GM20431 (cell line): ENCODE measurements at regions not wholly inside any gene's neighbourhood (a gene's known extent, or its start where the extent isn't known, plus 50 kb on each side); places are given as distances from the start of the nearest gene placed in this dataset.
"Not testable (repeated sequence)": the region's sequence is repeated elsewhere in the genome, so short reads cannot be mapped to it uniquely, and the experiment has no call there.

Source experiments
- in situ Hi-C: fragments of 300-500 bp; cut with MseI, MboI; formaldehyde crosslinking; loops from one replicate; pipeline ENCODE4 v1.15.0; 2020; ENCODE audit warnings: low sequenced_read_pairs; ENCODE audit not compliant: unreplicated experiment

DNA sequence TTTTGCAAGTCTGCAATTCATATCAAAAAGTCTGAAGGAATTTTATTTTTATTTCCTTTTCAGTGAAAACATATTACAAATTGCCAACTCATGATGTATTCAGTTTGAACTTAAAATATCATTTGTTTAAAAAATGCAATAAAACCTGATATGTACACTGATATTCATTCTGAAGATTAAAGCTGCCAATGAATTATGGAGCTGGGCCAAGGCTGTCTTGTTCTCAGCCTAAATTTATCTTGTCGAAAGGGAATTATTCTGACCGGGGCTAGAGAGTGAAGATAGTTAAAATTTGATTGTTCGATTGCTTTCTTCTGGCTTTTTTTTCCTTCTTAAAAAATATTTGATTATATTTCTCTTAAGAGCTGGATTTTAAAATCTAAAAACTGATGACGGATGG is 54.0 kb upstream of the RBFOX1 start:
- in situ Hi-C loops = no loop called here

DNA sequence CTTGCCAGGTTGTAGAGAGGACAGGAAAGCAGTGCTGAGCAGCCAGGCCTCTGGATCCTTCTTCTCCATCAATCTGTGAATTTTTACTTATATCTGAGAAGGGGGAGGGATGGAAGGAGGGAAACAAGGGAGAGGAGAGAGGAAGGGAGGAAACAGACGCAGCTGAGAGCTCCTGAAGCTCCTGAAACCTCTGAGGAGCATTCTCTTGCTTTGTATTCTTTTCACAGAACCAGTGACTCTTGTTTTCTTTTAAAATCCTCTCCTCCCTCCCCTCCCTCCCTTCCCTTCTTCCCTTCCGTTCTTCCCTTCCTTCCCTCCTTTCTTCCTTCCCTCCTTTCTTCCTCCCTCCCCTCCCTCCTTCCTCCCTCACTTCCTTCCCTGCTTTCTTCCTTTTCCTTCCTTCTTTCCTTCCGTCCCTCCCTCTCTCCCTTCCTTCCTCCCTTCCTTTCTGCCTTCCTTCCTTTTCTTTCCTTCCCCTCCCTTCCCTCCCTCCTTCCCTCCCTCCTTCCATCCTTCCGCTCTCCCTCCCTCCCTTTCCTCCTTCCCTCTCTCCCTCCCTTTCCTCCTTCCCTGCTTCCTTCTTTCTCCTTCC is 60.0 kb upstream of the RBFOX1 start:
- in situ Hi-C loops = no loop called here

DNA sequence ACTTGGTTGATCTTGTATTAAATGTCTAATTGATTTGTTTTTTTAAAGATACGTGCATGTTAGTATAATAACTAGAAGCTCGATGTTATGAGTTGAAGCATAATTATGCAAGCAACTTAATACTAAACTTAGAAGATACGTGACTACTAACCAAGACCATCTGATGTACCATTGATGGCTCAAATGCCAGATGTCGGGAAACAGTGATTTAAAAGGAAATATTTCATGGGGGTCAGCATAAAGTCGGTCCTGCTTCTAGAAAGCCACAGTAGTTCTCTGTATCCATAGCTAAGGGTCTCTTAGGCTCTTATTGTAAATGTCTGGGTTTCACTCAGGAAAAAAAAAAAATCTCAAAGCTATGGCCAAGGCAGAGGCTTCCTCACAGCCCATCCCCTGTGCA is 61.2 kb upstream of the RBFOX1 start:
- in situ Hi-C loops = no loop called here

DNA sequence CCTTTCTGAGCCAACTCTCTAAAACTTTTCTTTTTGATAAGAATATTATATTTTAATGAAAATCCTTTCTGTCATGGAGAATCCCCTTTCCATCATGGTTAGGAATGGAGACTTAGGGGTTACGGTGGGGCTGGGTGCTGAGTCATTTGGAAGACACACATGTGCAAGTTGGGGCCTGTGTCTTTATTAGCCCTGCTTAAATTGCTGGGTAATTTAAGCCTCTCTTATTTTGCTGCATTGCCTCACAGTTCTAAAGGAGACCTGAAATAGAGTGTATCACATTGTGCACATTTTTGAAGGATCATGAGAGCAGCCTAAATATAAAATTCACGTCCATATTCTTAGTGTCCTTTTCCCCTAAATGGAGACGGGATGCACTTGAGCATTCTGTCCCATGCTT is 61.8 kb upstream of the RBFOX1 start:
- in situ Hi-C loops = no loop called here

DNA sequence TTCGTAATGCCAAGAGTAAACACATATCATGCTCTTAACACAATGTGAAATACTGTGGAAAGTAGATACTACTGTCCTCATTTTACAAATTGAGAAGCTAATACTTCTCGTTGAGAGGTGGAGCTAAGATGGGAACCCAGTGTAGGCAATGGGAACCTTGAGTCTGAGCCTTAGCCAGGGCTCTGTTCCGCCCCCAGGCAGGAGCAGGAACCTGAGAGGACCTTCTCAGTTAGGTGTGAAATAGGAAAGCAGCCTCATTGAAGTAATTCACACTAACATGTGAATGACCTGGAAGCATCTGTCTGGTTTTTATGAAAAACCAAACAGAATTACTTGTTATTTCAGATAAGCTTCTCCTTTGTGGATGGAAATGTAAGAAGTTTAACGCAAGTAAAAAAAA is 62.6 kb upstream of the RBFOX1 start:
- in situ Hi-C loops = no loop called here

DNA sequence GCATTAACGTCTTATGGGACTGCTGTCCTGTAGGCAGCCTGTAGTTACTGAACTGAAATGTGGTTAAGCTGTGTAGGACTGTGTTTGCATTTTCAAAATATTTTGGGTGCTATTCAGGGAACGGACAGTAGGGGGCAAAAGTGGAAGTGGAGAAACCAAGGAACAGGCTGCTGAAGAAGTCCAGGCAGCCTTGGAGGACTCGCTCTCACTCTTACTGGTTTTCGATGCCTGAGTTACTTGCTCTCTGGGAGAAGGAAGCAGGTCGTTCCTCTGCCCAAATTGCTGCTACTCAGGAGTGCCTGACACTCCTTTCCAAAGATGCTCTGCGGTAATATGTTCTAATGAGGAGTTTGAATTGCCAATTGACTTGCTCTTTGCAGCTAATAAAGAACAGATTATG is 64.5 kb upstream of the RBFOX1 start:
- in situ Hi-C loops = no loop called here

DNA sequence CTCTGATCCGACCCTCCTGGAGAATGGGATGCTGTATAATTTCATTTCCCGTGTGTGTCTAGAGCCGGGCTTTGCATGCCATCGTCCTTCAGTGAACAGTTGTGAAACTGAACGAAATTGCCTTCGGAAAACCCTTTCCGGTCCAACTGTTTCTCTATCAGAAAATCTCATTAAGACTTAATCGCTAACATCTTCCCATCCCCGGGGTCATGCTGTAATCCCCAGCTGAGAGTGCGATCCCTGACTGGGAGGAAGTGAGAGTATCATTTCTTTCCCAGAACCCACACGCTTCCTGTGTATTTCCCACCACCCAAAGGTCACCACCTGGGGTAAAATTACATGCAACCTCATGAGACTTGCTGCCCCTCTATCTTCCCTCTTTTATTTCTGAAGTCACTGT is 75.6 kb upstream of the RBFOX1 start:
- in situ Hi-C loops = no loop called here

DNA sequence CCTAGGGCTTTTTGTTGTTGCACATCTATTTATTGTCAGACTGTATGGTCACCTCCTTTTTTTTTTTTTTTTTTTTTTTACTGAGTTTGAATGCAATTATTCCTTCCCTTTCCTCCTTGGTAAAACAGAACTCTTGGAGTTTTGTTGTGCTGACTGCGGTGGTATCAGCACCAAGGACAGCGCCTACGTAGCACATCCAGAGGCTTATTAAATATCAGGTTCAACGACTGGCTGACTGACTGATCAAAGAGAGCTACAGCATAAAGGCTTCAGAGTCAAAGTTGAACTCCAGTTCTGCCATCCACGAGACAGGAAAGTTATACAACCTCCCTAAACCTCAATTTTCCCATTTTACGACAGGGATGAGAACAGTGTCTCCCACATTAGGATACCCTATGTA is 86.1 kb upstream of the RBFOX1 start:
- in situ Hi-C loops = no loop called here

DNA sequence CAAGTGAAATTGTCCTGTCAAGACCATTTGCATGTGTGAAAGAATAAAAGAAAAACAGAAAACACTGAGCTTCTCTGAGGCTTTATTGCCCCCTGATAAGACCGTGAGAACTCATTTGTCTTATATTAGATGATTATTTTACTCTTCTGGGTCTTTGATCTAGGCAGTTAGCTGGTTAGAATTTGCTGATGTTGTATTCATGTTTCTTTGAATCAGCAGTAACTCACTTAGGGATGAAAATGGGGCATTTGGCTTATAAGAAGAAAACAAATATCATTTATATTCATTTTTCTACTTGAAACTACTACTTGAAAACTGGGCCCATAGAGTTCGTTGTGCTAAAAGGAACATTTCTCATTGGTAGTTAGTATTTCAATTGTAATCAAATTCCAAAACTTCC is 93.1 kb upstream of the RBFOX1 start:
- in situ Hi-C loops = no loop called here

DNA sequence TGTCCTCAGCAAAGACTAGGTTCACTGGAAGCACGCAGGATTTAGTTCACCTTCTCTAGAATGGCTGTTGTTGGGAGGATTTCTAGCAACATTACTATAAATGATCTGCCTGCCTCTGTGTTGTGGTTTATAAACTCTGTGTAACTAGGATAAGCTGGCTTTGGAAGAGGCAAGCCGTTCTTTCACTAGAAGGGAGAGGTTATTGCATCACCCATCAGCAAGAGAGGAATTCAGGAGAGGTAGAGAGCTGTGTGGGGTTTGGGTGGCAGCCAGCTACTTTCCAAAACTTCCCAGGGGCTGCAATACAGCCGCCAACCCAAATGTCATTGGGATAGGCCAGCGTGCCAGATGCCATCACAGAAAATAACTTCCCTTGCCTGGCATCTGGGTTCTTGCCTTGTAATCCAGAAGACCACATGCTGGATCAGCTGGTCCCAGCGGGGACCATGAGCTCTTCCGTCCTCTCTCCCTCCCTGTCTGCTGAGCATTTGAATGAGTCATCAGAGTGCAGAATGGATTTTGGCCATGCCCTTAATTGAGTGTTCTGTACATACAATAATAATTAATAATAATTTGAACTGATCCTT is 95.7 kb upstream of the RBFOX1 start:
- in situ Hi-C loops = no loop called here

DNA sequence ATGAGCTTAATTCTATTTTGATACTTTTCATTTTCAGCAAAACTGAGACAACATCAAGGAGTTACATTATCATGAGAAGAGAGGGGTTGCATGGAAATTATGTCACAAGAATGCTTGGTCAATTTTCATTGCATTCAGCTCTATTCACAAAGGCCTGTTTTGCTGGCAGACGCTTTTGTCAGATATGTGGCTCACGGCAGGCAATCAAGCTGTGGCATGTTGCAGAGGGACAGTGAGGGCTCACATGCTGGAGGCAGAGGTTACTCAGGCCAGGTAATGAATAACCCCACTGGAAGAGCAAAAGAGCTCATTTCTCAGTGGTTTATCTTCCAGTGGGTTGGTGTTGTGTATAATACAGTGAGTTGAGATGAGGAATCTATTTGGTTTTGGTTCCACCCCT is 98.7 kb upstream of the RBFOX1 start:
- in situ Hi-C loops = no loop called here

DNA sequence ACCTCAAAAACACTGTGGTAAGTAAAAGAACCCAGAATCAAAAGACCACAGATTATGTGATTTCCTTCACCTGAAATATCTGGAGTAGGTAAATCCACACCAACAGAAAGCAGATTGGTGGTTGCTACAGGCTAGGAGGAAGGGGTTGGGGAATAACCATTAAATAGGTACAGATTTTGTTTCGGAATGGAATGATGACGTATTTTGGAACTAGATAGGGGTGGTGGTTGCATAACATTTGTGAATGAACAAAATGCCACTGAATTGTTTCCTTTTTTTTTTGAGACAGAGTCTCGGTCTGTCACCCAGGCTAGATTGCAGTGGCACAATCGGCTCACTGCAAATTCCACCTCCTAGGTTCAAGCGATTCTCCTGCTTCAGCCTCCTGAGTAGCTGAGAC is 100.9 kb upstream of the RBFOX1 start:
- in situ Hi-C loops = no loop called here

DNA sequence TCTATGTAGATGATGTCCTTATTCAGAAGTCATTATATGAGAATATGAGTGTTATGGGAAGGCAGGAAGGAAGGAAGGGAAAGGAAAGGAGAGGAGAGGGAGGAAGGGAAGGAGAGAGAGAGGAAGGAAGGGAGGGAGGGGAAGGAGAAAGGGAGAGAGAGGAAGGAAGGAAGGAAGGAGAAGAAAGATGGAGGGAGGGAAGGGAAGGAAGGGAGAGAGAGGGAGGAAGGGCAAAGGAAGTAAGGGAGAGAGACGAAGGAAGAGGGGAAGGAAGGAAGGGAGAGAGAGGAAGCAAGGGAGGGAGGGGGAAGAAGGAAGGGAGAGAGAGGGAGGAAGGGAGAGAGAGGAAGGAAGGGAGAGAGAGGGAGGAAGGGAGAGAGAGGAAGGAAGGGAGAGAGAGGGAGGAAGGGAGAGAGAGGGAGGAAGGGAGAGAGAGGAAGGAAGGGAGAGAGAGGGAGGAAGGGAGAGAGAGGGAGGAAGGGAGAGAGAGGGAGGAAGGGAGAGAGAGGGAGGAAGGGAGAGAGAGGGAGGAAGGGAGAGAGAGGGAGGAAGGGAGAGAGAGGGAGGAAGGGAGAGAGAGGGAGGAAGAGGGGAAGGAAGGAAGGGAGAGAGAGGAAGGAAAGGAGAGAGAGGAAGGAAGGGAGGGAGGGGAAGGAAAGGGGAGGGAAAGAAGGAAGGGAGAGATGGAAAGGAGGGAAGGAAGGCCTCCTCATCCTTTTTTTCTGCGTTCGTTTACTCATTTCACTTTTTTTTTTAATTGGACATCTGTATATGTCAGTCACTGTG is 103.0 kb upstream of the RBFOX1 start:
- in situ Hi-C loops = not testable (repeated sequence)

DNA sequence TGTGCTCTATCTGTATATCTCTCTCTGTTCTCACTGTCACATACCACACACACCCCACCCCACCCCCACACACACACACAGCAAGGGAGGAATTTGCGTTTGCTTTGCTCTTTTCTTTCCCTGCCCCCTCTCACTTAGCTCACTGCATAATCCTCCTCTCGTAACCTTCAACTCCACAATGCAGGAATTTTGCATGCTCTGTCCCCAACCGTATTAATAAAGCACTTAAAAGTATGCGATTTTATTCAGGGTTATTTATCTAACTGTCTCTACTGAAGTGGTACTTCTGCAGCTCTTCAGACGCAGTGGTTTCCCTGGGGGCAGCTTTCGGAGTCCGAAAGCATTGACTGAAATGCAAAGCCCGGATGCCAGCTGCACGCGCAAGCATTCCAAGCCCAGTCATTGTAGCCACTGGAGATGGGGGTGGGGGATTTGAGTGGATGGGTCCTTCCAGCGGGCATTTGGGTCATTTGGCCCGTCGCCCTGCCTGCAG is 105.4 kb upstream of the RBFOX1 start:
- in situ Hi-C loops = no loop called here

DNA sequence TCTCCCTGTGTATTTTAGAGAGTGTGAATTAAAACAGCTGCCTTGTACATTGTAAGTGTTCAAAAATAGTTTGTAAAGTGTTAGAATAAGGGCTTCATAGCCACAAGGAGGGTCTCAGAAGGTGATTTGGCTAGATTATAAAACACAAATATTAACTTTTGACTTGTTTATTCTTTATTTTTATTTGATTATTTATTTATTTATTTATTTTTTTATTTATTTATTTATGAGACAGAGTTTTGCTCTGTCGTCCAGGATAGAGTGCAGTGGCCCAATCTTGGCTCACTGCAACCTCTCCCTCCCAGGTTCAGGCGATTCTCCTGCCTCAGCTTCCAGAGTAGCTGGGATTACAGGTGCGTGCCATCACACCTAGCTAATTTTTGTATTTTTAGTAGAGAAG is 111.5 kb upstream of the RBFOX1 start:
- in situ Hi-C loops = no loop called here

DNA sequence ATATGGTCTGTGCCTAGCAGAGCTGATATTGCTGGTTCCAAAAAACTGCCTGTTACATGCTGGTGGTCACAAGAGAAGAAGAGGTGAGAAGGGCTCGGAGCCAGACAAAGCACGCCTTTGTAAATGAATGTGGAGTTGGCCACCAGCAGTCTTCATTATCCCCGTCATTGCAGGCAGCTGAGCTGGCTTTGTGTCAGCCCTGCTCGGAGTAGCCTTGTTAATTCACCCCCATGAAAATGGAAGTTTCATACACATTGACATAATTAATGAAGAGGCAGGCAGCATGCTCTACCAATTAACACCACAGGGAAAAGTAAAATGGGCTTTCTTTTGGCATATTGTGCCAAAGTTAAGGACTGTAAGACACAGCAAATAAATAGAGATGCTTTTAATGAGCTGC is 113.7 kb upstream of the RBFOX1 start:
- in situ Hi-C loops = no loop called here

DNA sequence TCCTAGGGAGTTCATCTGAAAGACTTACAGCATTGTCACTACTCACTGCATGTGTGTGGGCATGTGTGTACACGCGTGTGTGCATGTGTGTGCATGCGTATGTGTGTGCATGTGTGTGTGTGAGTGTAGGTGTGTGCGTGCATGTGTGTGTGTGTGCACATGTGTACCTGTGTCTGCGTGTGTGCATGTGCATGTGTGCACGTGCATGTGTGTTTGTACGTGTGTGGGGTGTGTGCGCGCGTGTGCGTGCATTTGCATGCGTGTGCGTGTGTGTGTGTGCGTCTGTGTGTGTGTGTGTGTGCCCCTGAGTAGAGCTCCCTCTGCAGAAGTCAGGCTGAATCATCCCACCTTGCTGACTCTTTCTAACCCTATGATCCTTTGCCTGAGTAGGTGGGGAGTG is 114.8 kb upstream of the RBFOX1 start:
- in situ Hi-C loops = no loop called here

DNA sequence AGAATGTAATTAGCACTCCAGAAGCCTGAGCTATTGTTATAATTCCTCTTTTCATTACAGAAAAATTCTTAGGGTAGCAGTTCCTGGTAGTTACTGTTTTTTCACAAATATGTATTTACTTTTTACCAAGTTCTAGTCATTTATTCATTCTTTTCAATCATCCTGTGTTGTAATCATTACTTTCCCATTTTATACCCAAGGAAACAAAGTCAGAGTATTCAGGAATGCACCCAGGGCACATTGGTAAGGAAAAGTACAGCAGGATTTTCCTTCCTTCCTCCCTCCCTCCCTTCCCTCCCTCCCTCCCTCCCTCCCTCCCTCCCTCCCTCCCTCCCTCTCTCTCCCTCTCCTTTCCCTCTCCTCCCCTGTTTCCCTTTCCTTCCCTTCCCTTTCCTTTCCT is 115.9 kb upstream of the RBFOX1 start:
- in situ Hi-C loops = no loop called here

DNA sequence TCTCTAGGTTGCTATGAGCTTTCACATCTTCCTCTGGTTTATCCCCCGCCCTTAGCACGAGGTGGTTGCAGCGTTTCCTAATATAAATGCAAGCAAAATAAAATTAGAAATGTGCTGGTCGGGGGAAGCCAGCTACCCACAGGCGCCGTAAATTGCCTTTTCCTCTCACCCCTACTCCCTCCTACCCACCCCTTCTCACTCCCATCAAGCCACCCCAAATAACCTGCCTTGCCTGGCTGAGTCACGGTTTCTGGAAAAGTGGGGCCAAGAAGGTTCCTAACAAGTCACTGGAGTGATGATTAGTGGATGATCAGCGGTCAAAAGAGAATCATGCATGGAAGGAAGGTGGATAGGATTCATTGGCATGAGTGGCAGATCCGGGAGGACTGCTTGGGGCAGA is 120.9 kb upstream of the RBFOX1 start:
- in situ Hi-C loops = no loop called here

DNA sequence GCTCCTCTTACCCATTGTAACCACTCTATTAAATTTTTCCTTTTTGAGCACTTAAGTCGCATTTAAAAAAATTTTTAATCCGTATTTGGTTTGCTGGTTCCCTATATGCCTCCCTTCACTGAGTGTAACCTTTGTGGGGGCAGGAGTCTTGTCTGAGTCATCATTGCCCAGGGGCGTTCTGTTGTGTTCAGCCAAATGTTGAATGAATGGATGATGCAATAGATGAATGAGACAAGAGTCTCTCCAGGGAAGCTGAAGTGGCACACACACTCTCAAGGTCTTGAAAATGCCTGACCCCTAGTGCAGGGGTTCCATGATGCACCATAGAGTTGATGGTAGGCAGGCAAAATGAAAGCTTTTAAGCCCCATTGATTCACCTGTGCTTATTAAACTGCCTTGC is 123.0 kb upstream of the RBFOX1 start:
- in situ Hi-C loops = no loop called here

DNA sequence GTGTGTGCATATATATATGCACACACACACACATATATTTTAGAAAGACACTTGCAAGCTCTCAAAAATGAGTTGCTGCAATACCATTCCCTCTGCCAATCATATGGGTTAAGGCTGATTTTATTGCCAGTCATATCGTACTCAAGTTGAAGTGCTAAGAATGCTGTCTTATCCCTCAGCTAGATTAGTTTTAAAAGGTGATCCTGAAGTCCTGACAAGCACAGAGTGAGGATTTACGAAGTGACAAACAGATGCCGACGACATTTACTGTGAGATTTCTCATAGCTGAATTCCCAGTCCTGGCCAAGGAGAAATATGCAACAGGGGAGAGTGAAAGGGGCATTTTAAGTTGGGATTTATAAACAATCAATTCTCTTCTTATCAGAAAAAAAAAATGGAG is 126.2 kb upstream of the RBFOX1 start:
- in situ Hi-C loops = no loop called here

DNA sequence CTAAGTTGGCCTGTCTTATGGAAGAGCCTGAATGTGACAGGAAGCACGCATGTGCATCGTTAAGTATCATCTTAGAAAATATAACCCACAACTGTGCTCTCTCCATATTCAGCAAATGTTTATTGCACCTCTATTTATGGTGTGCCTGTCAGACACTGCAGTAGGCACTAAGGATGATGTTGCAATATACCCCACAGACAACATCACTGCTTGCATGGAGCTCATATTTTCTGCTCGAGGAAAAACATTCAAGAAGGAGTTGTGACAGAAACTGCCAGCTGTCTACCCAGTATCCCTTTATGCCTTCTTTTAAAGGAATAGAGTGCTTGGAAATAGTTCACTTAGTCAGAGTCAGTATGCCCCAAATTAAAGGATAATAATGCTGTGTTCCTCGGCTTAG is 132.3 kb upstream of the RBFOX1 start:
- in situ Hi-C loops = no loop called here
